T-helper 2 cell treated with Interferon-gamma antibody and Interleukin-4, amounts not matched to agents 5 μg/mL and 100 μg/mL, for 36 hours (primary cell): ENCODE measurements at regions not wholly inside any gene's neighbourhood (a gene's known extent, or its start where the extent isn't known, plus 50 kb on each side); places are given as distances from the start of the nearest gene placed in this dataset.
"Not testable (repeated sequence)": the region's sequence is repeated elsewhere in the genome, so short reads cannot be mapped to it uniquely, and the experiment has no call there.

Source experiments
- DNase-seq: peaks from one replicate; pipeline ENCODE4 v3.0.0; 2021; ENCODE audit warnings: low spot score
- H3K27ac Mint-ChIP-seq: one replicate; pipeline ENCODE4 v1.8.0; 2021; ENCODE audit warnings: mild to moderate bottlenecking, mixed read lengths
- H3K27me3 Mint-ChIP-seq: one replicate; pipeline ENCODE4 v1.8.0; 2021; ENCODE audit warnings: low read depth, mixed read lengths
- H3K36me3 Mint-ChIP-seq: one replicate; pipeline ENCODE4 v1.8.0; 2021; ENCODE audit warnings: low read depth, mixed read lengths
- H3K4me1 Mint-ChIP-seq: one replicate; pipeline ENCODE4 v1.8.0; 2021; ENCODE audit warnings: low read depth, mixed read lengths
- H3K4me3 Mint-ChIP-seq: one replicate; pipeline ENCODE4 v1.8.0; 2022; ENCODE audit warnings: mild to moderate bottlenecking, moderate library complexity, mixed read lengths
- H3K9me3 Mint-ChIP-seq: one replicate; pipeline ENCODE4 v1.8.0; 2021; ENCODE audit warnings: mixed read lengths

DNA sequence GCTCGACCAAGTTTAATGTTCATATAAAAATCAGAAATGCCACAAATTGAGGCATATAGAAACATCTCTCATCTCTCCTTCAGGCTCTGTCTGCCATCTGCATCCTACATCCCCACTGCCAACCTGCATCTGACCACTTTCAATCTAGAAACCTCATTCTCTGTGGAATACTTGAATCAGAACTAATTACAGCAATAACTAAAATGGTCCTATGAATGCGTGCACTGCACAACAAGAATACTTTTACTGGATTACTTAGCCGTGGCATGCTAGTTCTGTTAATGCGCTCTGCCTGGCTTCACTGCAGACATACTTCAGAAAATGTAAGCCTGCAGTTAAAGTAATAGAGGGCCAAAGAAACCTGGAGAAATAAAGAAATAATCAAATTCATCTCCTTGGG is 89.8 kb upstream of the NR5A2 start:
- Mint-ChIP-seq H3K27ac (no peak overlapping the region), H3K4me3 (no peak overlapping the region), H3K9me3 (no peaks in the 10 kb centered on the region), H3K4me1 (peaks cover 11% of the 10 kb centered on the region), H3K36me3 (no peaks in the 10 kb centered on the region), H3K27me3 (peaks cover 45% of the 10 kb centered on the region)
- no peak for DNase-seq

DNA sequence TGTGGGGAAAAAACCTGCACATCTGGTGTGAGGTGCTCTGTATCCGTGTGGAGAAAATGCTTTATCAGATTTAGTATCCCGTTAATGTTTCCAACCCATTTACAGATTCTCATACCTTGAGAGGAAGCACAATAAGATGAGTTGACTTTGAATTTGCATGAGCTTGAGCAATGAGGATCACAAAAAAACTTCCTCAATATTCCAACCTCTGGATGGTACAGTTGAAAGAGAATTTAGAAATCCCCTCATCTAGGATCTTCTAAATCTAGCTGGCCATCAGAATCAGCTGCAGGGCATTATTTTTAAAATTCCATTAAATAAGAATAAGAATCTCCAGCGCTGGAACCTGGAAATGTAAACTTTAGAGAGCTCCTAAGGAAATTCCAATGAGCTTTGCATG is 82.5 kb upstream of the NR5A2 start:
- Mint-ChIP-seq H3K36me3 (no peaks in the 10 kb centered on the region), H3K4me1 (peaks cover 11% of the 10 kb centered on the region), H3K9me3 (no peaks in the 10 kb centered on the region), H3K27ac (no peak overlapping the region), H3K4me3 (no peak overlapping the region), H3K27me3 (peaks cover 41% of the 10 kb centered on the region)
- no peak for DNase-seq

DNA sequence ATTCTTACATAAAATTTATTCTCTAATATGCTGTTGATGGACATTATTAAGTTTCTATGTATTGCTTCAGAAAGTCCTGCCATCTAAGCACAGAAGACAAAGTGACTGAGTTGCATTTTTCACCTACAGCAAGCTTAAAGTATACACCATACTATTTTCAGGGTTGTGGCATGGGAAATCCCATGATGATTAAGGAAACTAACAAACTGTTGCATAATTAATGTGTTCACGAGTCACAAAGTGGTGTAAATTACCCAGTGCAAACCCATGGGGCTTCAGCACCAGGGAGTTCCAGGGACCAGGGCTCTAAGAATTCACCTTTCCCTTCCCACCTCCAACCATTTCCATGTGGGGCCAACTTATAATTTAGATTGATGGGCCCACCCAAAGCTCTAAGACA is 81.9 kb upstream of the NR5A2 start:
- Mint-ChIP-seq H3K36me3 (no peaks in the 10 kb centered on the region), H3K27me3 (peaks cover 41% of the 10 kb centered on the region), H3K9me3 (no peaks in the 10 kb centered on the region), H3K4me3 (no peak overlapping the region), H3K4me1 (peaks cover 11% of the 10 kb centered on the region), H3K27ac (no peak overlapping the region)
- no peak for DNase-seq

DNA sequence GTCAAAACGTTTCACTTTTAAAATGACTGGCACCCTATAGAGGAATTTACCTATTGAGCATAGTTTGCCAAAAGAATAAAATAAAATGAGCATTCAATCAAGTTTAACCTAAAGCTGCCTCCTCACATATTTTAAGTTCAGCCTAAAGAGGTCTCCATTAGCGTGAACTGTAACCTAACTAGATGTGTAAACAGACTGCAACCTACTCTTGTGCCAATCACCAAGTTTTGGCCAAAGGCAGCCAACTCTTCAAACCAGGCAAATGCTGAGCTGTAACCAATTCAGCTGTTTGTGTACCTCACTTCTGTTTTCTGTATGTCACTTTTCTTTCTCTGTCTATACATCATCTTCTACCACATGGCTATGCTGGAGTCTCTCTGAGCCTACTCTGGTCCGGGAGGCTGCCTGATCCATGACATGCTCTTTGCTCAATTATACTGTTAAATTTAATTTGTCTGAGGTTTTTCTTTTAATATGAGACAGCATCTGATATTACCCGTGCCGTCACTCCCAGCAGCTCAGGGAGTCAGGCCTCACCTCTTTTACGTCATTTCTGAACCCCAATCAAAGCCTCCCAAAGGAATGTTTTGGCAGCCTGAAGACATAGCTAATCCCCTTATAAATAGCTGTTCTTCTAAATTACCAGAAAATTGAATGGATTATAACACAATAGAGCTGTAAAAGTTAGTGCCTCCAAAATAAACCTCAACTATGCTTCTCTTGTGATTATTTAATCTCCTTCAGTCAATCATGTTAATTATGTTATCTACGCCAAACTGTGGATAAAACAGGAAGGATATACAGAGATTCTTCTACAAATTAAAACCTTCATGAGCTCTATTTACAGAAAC is 81.0 kb upstream of the NR5A2 start:
- peaks cover 4% of the 10 kb centered on the region for H3K4me1 Mint-ChIP-seq
- no peak overlapping the region for H3K27ac Mint-ChIP-seq
- peaks cover 39% of the 10 kb centered on the region for H3K27me3 Mint-ChIP-seq
- no peaks in the 10 kb centered on the region for H3K9me3 Mint-ChIP-seq
- DNase-seq: no peak
- no peaks in the 10 kb centered on the region for H3K36me3 Mint-ChIP-seq
- no peak overlapping the region for H3K4me3 Mint-ChIP-seq

DNA sequence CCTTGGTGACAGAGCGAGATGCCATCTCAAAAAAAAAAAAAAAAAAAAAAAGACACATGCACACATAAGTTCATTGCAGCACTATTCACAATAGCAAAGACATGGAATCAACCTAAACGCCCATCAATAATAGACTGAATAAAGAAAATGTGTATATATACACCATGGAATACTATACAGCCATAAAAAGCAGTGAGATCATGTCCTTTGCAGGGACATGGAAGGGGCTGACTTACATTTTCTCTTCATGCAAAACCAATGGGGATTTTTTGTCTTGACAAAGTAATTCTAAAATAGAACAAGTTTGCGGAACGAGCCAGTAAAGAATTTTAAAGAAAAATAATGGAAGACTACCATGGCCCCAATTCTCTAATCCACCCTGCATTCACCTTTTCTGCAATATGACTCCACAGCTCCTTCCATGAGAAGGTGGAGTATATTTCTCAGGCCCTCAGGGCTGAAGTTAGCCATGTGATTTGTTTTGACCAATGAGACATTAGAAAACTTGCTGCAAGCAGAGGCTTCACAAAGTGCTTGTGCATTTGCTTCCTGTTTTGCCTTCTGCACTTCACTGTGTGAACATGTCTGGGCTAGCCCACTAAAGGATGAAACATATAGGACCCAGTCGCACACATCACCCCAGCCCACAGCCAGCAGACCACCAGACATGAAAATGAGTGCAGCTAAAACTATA is 78.8 kb upstream of the NR5A2 start:
- Mint-ChIP-seq H3K4me1 (no peaks in the 10 kb centered on the region), H3K36me3 (no peaks in the 10 kb centered on the region), H3K27me3 (peaks cover 40% of the 10 kb centered on the region), H3K27ac (no peak overlapping the region), H3K4me3 (no peak overlapping the region), H3K9me3 (no peaks in the 10 kb centered on the region)
- no peak for DNase-seq

DNA sequence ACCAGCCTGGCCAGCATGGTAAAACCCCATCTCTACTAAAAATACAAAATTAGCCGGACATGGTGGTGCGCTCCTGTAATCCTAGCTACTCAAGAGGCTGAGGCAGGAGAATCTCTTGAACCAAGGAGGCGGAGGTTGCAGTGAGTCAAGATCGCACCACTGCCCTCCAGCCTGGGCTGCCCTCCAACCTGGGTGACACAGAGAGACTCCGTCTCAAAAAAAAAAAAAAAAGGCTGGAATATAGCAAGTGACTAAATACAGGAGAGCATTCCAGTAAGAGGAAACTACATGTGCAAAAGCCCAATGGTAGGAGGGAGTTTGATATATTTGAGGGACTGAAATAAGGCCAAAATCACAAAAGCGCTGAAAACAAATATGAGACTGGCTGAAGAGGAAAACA is 76.5 kb upstream of the NR5A2 start:
- not testable (repeated sequence) for DNase-seq, H3K4me1 Mint-ChIP-seq, H3K4me3 Mint-ChIP-seq, H3K9me3 Mint-ChIP-seq, H3K36me3 Mint-ChIP-seq, H3K27ac Mint-ChIP-seq
- H3K27me3 Mint-ChIP-seq: peaks cover 33% of the 10 kb centered on the region

DNA sequence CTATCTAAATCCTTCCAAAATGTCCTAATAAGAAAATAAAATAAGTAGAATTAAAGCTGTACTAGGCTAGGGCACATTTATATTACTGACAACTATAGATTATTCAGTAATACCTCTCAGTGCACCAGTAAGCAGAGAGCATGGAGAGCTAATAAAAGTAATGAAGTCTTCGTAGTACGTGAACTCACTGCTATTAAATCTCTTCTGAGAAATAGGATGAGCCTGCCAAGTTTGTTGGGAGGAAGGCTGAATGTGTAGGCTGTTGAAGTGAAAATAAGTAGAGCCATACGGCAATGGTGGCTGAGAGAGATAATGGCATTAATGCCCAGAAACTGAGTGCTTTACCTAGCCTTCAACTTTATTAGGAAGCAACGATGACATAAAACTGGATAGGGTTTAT is 73.9 kb upstream of the NR5A2 start:
- H3K27me3 Mint-ChIP-seq: peaks cover 33% of the 10 kb centered on the region
- H3K27ac Mint-ChIP-seq: no peak overlapping the region
- H3K4me1 Mint-ChIP-seq: no peaks in the 10 kb centered on the region
- no peaks in the 10 kb centered on the region for H3K36me3 Mint-ChIP-seq
- no peak overlapping the region for H3K4me3 Mint-ChIP-seq
- no peak for DNase-seq
- no peaks in the 10 kb centered on the region for H3K9me3 Mint-ChIP-seq

DNA sequence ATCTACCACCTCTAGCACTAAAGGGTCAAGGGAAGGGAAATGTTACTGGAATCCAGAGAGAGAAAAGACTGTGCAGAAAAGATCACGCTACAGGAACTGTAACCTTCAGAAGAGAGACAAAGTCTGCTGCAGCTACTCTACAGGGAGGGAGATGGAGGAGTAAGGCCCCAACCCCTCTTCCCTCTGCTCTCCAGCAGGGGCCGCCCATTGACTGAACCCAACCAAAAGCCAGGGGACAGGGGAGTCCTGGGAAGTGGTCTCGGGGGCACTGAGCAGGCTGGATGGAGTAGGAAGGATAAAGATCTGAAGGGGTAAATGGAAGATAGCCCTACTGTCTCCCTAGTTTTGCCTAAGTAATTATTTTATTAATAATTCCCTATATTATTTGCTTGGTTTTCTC is 72.8 kb upstream of the NR5A2 start:
- peaks cover 36% of the 10 kb centered on the region for H3K27me3 Mint-ChIP-seq
- H3K27ac Mint-ChIP-seq: no peak overlapping the region
- no peaks in the 10 kb centered on the region for H3K9me3 Mint-ChIP-seq
- no peak for DNase-seq
- no peaks in the 10 kb centered on the region for H3K36me3 Mint-ChIP-seq
- no peak overlapping the region for H3K4me3 Mint-ChIP-seq
- no peaks in the 10 kb centered on the region for H3K4me1 Mint-ChIP-seq

DNA sequence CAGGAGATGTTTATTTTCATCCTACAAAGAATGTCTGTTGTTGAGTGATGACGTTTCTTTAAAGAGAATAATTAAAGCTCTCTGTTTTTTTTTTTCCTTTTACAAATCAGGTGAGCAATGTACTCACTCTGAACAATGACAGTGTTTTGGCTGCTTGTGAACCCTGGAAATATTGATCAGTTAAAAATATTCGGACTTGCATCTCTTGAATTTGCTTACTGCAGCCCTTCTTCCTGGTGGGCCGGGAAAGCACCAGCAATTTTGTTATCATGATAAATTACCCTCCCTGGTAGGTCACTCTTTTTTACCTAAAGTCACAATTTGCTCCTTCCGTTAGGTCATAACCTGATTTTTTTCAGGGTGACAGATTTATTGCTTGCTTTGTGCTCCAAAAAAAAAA is 72.3 kb upstream of the NR5A2 start:
- Mint-ChIP-seq H3K4me1 (no peaks in the 10 kb centered on the region), H3K27me3 (peaks cover 36% of the 10 kb centered on the region), H3K36me3 (no peaks in the 10 kb centered on the region), H3K9me3 (no peaks in the 10 kb centered on the region), H3K4me3 (no peak overlapping the region), H3K27ac (no peak overlapping the region)
- DNase-seq: no peak

DNA sequence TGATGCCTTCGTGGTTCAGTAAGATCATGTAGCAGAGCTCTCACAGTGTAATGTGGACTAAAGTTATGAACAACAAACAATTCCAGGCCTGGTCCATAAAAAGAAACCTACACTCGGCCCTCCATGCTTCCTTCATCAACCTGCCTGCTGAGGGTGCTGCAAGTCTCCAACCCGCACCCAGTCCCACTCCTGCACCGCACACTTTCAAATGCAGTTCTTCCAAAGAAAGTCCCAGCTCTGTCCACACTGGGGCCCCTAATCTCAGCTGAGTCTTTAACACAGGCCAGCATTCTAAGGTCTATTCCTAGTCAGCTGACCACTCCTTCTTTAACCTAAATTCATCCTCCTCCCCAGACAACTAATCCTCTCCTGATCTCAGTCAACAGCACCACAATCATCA is 71.5 kb upstream of the NR5A2 start:
- peaks cover 39% of the 10 kb centered on the region for H3K27me3 Mint-ChIP-seq
- H3K4me3 Mint-ChIP-seq: no peak overlapping the region

DNA sequence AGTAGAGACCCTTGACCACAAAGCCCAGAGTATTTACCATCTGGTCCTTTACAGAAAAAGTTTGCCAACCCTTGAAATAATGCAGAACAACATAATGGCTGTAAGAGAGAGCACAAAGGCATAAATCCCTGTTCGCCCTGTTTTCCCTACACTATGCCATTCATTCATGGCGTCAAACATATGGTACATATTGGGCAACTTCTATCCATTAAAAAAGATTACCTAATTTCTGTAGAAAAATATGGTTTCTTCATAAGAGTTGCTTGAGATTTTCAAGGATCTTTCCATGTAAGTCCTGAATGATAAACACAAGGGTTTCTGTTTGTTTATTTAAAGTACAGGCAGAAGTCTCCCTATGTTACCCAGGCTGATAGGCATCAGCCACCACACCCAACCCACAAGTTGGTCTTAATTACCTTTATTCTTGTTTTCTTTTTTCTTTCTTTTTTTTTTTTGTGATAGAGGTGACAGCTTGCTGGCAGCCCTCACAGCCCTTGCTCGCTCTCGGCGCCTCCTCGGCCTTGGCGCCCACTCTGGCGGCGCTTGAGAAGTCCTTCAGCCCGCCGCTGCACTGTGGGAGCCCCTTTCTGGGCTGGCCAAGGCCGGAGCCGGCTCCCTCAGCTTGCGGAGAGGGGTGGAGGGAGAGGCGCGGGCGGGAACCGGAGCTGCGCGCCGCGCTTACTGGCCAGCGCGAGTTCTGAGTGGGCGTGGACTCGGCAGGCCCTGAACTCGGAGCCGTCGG is 68.3 kb upstream of the NR5A2 start:
- H3K9me3 Mint-ChIP-seq: no peaks in the 10 kb centered on the region
- no peaks in the 10 kb centered on the region for H3K36me3 Mint-ChIP-seq
- H3K4me3 Mint-ChIP-seq: no peak overlapping the region
- no peaks in the 10 kb centered on the region for H3K4me1 Mint-ChIP-seq
- H3K27me3 Mint-ChIP-seq: peaks cover 29% of the 10 kb centered on the region
- DNase-seq: no peak
- H3K27ac Mint-ChIP-seq: no peak overlapping the region

More for the DNA sequence above, 71.5 kb upstream of the NR5A2 start:
- no peak overlapping the region for H3K27ac Mint-ChIP-seq
- H3K9me3 Mint-ChIP-seq: no peaks in the 10 kb centered on the region
- no peaks in the 10 kb centered on the region for H3K36me3 Mint-ChIP-seq
- no peak for DNase-seq
- no peaks in the 10 kb centered on the region for H3K4me1 Mint-ChIP-seq

DNA sequence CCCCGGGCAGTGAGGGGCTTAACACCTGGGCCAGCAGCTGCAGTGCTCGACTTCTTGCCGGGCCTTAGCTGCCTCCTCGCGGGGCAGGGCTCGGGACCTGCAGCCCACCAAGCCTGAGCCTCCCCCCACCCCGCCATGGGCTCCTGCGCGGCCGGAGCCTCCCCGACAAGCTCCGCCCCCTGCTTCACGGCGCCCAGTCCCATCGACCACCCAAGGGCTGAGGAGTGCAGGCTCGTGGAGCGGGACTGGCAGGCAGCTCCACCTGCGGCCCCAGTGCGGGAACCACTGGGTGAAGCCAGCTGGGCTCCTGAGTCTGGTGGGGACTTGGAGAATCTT is 67.8 kb upstream of the NR5A2 start:
- H3K27me3 Mint-ChIP-seq: peaks cover 27% of the 10 kb centered on the region
- no peak for DNase-seq

DNA sequence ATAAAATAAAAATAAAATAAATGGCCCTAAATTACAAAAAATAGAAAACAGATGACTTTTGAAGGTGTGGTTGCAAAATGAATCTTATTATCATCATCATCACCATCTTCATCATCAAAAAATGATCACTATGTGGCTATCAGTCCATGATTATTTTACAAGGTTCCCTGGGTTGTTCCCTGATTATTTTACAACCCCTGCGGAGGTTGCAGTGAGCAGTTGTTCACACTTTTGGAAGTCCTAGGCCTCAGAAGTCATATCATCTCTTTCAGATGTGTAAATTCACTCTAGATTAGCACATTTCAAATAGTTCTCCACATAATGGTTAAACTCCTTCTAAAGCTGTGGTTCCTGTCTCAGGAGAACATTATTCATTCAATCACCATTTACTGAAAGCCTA is 57.4 kb upstream of the NR5A2 start:
- H3K4me1 Mint-ChIP-seq: no peaks in the 10 kb centered on the region
- no peak overlapping the region for H3K27ac Mint-ChIP-seq
- DNase-seq: no peak
- H3K4me3 Mint-ChIP-seq: no peak overlapping the region
- no peaks in the 10 kb centered on the region for H3K9me3 Mint-ChIP-seq
- H3K27me3 Mint-ChIP-seq: peaks cover 7% of the 10 kb centered on the region
- H3K36me3 Mint-ChIP-seq: no peaks in the 10 kb centered on the region

More for the DNA sequence above, 67.8 kb upstream of the NR5A2 start:
- H3K4me3 Mint-ChIP-seq: no peak overlapping the region
- no peaks in the 10 kb centered on the region for H3K4me1 Mint-ChIP-seq
- no peaks in the 10 kb centered on the region for H3K9me3 Mint-ChIP-seq
- H3K36me3 Mint-ChIP-seq: no peaks in the 10 kb centered on the region
- H3K27ac Mint-ChIP-seq: no peak overlapping the region

DNA sequence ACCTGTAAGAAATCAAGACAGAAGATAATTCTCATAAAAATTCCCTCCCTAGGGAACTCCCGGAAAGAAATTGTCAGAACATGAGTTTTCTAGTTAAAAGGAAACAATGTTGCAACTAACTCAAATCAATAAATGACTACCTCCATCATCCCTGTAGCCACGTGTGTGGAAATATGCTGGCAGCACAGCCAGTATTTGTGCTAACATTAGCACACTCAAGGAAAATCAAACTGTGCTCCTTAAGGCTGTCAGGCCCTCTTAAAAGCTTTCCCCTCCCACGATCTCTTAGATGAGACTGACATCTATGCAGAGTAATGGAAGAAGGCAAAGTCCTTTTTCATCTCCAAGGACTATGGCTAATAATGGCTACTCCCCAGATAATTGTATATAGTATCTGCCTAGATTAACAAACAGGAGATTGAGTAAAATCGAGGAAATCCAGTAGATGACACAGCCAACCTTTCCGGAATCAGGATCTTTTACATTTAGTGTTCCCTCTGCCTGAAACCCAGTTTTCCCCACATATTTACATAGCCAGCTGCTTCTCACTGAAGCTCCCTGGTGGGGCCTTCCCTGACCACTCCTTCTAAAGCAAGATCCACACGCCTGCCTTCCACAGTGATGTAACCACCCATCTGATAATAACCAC is 50.9 kb upstream of the NR5A2 start:
- H3K4me1 Mint-ChIP-seq: no peaks in the 10 kb centered on the region
- H3K9me3 Mint-ChIP-seq: no peaks in the 10 kb centered on the region
- no peaks in the 10 kb centered on the region for H3K36me3 Mint-ChIP-seq
- H3K27ac Mint-ChIP-seq: no peak overlapping the region
- DNase-seq: no peak
- H3K4me3 Mint-ChIP-seq: no peak overlapping the region
- H3K27me3 Mint-ChIP-seq: peaks cover 5% of the 10 kb centered on the region
